ENCODE measurements at regions not wholly inside any gene's neighbourhood (a gene's known extent, or its start where the extent isn't known, plus 50 kb on each side); places are given as distances from the start of the nearest gene placed in this dataset.

GRCh38 chr5:57684299-57684702 is 201.7 kb upstream of the ACTBL2 start:
- H3K27me3 ChIP-seq, result no peaks in the 10 kb centered on the region
- no peak overlapping the region for H3K4me3 ChIP-seq
- no peaks in the 10 kb centered on the region for H3K4me1 ChIP-seq
- H3K27ac ChIP-seq, result no peak overlapping the region
- H3K36me3 ChIP-seq, result no peaks in the 10 kb centered on the region
- H3K9me3 ChIP-seq, result no peaks in the 10 kb centered on the region
- TF ChIP-seq CTCF (IDR thresholded peaks at IDR 0.05), result no peak
- no peak for DNase-seq (ENCODE audit: low spot score)

GRCh38 chr5:57683036-57683630 is 200.5 kb upstream of the ACTBL2 start:
- Histone ChIP-seq H3K27me3 (no peaks in the 10 kb centered on the region), H3K9me3 (no peaks in the 10 kb centered on the region), H3K4me1 (no peaks in the 10 kb centered on the region), H3K4me3 (no peak overlapping the region), H3K27ac (no peak overlapping the region), H3K36me3 (no peaks in the 10 kb centered on the region)
- DNase-seq (ENCODE audit: low spot score), result no peak
- no peak for TF ChIP-seq CTCF (IDR thresholded peaks at IDR 0.05)

GRCh38 chr5:57681942-57682341 is 199.3 kb upstream of the ACTBL2 start:
- Histone ChIP-seq H3K27ac (no peak overlapping the region), H3K9me3 (no peaks in the 10 kb centered on the region), H3K36me3 (no peaks in the 10 kb centered on the region), H3K4me3 (no peak overlapping the region), H3K27me3 (no peaks in the 10 kb centered on the region), H3K4me1 (peaks cover 0 to 3% of the 10 kb centered on the region in 2 donors)
- DNase-seq (ENCODE audit: low spot score), result no peak
- TF ChIP-seq CTCF (IDR thresholded peaks at IDR 0.05), result no peak

- no peak for DNase-seq (ENCODE audit: low spot score)
- Histone ChIP-seq H3K27me3 (no peaks in the 10 kb centered on the region), H3K36me3 (no peaks in the 10 kb centered on the region), H3K4me3 (no peak overlapping the region), H3K9me3 (no peaks in the 10 kb centered on the region), H3K27ac (no peak overlapping the region), H3K4me1 (peaks cover 0 to 8% of the 10 kb centered on the region in 2 donors)
- TF ChIP-seq CTCF (IDR thresholded peaks at IDR 0.05), result no peak
These were observed 198.1 kb upstream of the ACTBL2 start for GRCh38 chr5:57680686-57681085.

GRCh38 chr5:57677235-57677634 is 194.6 kb upstream of the ACTBL2 start:
- no peak for TF ChIP-seq CTCF (IDR thresholded peaks at IDR 0.05)
- Histone ChIP-seq H3K4me1 (peaks cover 0 to 8% of the 10 kb centered on the region in 2 donors), H3K9me3 (no peaks in the 10 kb centered on the region), H3K36me3 (no peaks in the 10 kb centered on the region), H3K4me3 (no peak overlapping the region), H3K27ac (no peak overlapping the region), H3K27me3 (no peaks in the 10 kb centered on the region)
- no peak for DNase-seq (ENCODE audit: low spot score)
